SK-N-SH treated with all-trans-retinoic acid at 6 μM for 48 hours (cell line): ENCODE measurements at regions not wholly inside any gene's neighbourhood (a gene's known extent, or its start where the extent isn't known, plus 50 kb on each side); places are given as distances from the start of the nearest gene placed in this dataset.

ENCODE experiments used
- ATAC-seq: fragments of 200-7000 bp; cut with Tn5 transposase; 3 replicates; pipeline ENCODE4 v1.9.1; 2020; ENCODE audit warnings: mild to moderate bottlenecking, moderate library complexity
- BACH2 ChIP-seq: fragments of 250-450 bp; sonication (Bioruptor Pico); IDR thresholded peaks from 2 replicates; pipeline ENCODE4 v1.9.0; 2021; ENCODE audit warnings: mild to moderate bottlenecking, borderline replicate concordance
- CSDC2 ChIP-seq: fragments of 250-450 bp; sonication (Bioruptor Pico); IDR thresholded peaks from 2 replicates; pipeline ENCODE4 v1.5.0; 2020; ENCODE audit warnings: mild to moderate bottlenecking, moderate library complexity
- ESRRG ChIP-seq: fragments of 250-450 bp; sonication (Bioruptor Pico); IDR thresholded peaks from 2 replicates; pipeline ENCODE4 v1.6.1; 2021; ENCODE audit warnings: mild to moderate bottlenecking
- GLIS3 ChIP-seq: fragments of 250-450 bp; sonication (Bioruptor Pico); IDR thresholded peaks from 2 replicates; pipeline ENCODE4 v1.5.0; 2020; ENCODE audit warnings: mild to moderate bottlenecking, moderate library complexity
- ISL1 ChIP-seq: fragments of 250-450 bp; sonication (Bioruptor Pico); IDR thresholded peaks from 2 replicates; pipeline ENCODE4 v2.1.2; 2022; ENCODE audit warnings: mild to moderate bottlenecking, moderate library complexity
- OSR1 ChIP-seq: fragments of 250-450 bp; sonication (Bioruptor Pico); IDR thresholded peaks from 2 replicates; pipeline ENCODE4 v1.8.0; 2022; ENCODE audit warnings: moderate library complexity, mild to moderate bottlenecking, inconsistent platforms
- PPARA ChIP-seq: fragments of 250-450 bp; sonication (Bioruptor Pico); IDR thresholded peaks from 2 replicates; pipeline ENCODE4 v1.5.0; 2020; ENCODE audit warnings: mild to moderate bottlenecking, borderline replicate concordance
- RARB ChIP-seq: fragments of 250-450 bp; sonication (Bioruptor Pico); IDR thresholded peaks from 2 replicates; pipeline ENCODE4 v1.8.0; 2021; ENCODE audit warnings: mild to moderate bottlenecking, moderate library complexity
- SNAI2 ChIP-seq: fragments of 250-450 bp; sonication (Bioruptor Pico); IDR thresholded peaks from 2 replicates; pipeline ENCODE4 v1.5.0; 2020; ENCODE audit warnings: mild to moderate bottlenecking, moderate library complexity
- TCF4 ChIP-seq: fragments of 250-450 bp; sonication (Bioruptor Pico); IDR thresholded peaks from 2 replicates; pipeline ENCODE4 v1.8.0; 2021; ENCODE audit warnings: mild to moderate bottlenecking, moderate library complexity, borderline replicate concordance
- TOX ChIP-seq: fragments of 250-450 bp; sonication (Bioruptor Pico); IDR thresholded peaks from 2 replicates; pipeline ENCODE4 v1.8.0; 2021; ENCODE audit warnings: mild to moderate bottlenecking, moderate library complexity, borderline replicate concordance
- ZC3H10 ChIP-seq: fragments of 250-450 bp; sonication (Bioruptor Pico); IDR thresholded peaks from 2 replicates; pipeline ENCODE4 v1.5.1; 2021; ENCODE audit warnings: mild to moderate bottlenecking, moderate library complexity
- ZFP3 ChIP-seq: fragments of 250-450 bp; sonication (Bioruptor Pico); IDR thresholded peaks from 2 replicates; pipeline ENCODE4 v1.5.0; 2020; ENCODE audit warnings: mild to moderate bottlenecking, moderate library complexity
- ZFP30 ChIP-seq: fragments of 450-650 bp; formaldehyde crosslinking; IDR thresholded peaks from 2 replicates; pipeline ENCODE4 v1.5.0; 2022; ENCODE audit warnings: mild to moderate bottlenecking, moderate library complexity
- ZNF565 ChIP-seq: fragments of 450-650 bp; formaldehyde crosslinking; conservative IDR thresholded peaks from 2 replicates; pipeline ENCODE4 v1.5.0; 2020; ENCODE audit warnings: low read depth, mild to moderate bottlenecking, moderate library complexity
- ZNF70 ChIP-seq: fragments of 450-650 bp; formaldehyde crosslinking; IDR thresholded peaks from 2 replicates; pipeline ENCODE4 v1.5.0; 2020; ENCODE audit warnings: mild to moderate bottlenecking, moderate library complexity
- ZNF8 ChIP-seq: fragments of 450-650 bp; formaldehyde crosslinking; IDR thresholded peaks from 2 replicates; pipeline ENCODE4 v1.5.0; 2020; ENCODE audit warnings: mild to moderate bottlenecking, moderate library complexity
- TF ChIP-seq, protein P1 (sequence below): fragments of 250-450 bp; sonication (Bioruptor Pico); IDR thresholded peaks from 2 replicates; pipeline ENCODE4 v1.5.1; 2020; ENCODE audit warnings: low read depth, mild to moderate bottlenecking, moderate library complexity
- TF ChIP-seq, protein P2 (sequence below): fragments of 250-450 bp; sonication (Bioruptor Pico); IDR thresholded peaks from 2 replicates; pipeline ENCODE4 v1.5.1; 2021; ENCODE audit warnings: mild to moderate bottlenecking, moderate library complexity
- TF ChIP-seq, protein P3 (sequence below): fragments of 250-450 bp; sonication (Bioruptor Pico); IDR thresholded peaks from 2 replicates; pipeline ENCODE4 v1.5.0; 2020; ENCODE audit warnings: mild to moderate bottlenecking, moderate library complexity
- TF ChIP-seq, protein P4 (sequence below): fragments of 250-450 bp; sonication (Bioruptor Pico); IDR thresholded peaks from 2 replicates; pipeline ENCODE4 v1.8.0; 2021; ENCODE audit warnings: low read depth, mild to moderate bottlenecking, moderate library complexity, borderline replicate concordance

DNA sequence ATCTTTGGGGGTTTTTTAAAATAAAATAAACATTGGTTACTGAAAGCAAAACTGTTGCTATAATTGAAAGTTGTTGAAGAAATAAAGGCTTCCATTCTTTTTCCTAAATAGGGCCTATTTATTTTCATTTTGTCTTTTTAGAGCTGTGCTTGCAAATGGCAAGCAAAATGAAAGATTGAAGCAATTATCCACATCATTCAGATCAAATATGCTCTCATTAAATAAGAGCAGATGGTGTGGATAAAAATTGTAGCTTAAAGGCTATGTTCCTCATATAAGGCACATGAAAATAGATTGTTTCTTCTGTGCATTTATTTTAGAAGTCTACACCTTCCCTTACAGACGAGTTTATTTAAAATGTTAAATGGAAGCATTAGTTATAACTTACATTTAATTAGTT is 1317.7 kb downstream of the MRPL39 start:
- TF ChIP-seq ZNF70 (no peak), CSDC2 (CRISPR knock-in tag) (no peak), ISL1 (no peak), SNAI2 (CRISPR knock-in tag) (no peak), ZNF565 (CRISPR knock-in tag) (no peak), ZNF8 (CRISPR knock-in tag) (no peak)
- TF ChIP-seq, protein P1, sequence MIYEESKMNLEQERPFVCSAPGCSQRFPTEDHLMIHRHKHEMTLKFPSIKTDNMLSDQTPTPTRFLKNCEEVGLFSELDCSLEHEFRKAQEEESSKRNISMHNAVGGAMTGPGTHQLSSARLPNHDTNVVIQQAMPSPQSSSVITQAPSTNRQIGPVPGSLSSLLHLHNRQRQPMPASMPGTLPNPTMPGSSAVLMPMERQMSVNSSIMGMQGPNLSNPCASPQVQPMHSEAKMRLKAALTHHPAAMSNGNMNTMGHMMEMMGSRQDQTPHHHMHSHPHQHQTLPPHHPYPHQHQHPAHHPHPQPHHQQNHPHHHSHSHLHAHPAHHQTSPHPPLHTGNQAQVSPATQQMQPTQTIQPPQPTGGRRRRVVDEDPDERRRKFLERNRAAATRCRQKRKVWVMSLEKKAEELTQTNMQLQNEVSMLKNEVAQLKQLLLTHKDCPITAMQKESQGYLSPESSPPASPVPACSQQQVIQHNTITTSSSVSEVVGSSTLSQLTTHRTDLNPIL (CRISPR knock-in tag): no peak
- TF ChIP-seq, protein P2, sequence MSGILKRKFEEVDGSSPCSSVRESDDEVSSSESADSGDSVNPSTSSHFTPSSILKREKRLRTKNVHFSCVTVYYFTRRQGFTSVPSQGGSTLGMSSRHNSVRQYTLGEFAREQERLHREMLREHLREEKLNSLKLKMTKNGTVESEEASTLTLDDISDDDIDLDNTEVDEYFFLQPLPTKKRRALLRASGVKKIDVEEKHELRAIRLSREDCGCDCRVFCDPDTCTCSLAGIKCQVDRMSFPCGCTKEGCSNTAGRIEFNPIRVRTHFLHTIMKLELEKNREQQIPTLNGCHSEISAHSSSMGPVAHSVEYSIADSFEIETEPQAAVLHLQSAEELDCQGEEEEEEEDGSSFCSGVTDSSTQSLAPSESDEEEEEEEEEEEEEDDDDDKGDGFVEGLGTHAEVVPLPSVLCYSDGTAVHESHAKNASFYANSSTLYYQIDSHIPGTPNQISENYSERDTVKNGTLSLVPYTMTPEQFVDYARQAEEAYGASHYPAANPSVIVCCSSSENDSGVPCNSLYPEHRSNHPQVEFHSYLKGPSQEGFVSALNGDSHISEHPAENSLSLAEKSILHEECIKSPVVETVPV (CRISPR knock-in tag): no peak
- no peak for ATAC-seq

DNA sequence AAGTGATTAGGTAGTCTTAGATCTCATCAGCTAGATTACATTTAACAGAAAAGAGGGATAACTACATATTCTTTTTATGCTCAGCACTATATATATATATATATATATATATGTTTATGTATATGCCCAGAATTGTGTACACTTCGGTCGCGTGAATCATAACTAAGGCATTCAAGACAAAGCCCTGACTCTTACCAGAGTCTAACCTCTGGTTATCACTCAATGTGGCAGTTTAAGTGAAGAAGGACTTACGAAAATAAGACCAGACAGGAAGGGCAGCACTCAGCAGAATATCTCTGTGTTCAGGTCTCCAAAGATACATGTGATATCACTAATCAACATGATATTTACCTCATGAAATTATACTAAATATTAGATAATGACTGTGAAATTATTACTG is 1326.7 kb downstream of the MRPL39 start:
- no peak for ATAC-seq
- TF ChIP-seq CSDC2 (CRISPR knock-in tag) (no peak), PPARA (no peak), ZFP30 (CRISPR knock-in tag) (no peak), RARB (no peak), ZC3H10 (no peak), ESRRG (CRISPR knock-in tag) (no peak), OSR1 (CRISPR knock-in tag) (no peak)
- TF ChIP-seq, protein P3, sequence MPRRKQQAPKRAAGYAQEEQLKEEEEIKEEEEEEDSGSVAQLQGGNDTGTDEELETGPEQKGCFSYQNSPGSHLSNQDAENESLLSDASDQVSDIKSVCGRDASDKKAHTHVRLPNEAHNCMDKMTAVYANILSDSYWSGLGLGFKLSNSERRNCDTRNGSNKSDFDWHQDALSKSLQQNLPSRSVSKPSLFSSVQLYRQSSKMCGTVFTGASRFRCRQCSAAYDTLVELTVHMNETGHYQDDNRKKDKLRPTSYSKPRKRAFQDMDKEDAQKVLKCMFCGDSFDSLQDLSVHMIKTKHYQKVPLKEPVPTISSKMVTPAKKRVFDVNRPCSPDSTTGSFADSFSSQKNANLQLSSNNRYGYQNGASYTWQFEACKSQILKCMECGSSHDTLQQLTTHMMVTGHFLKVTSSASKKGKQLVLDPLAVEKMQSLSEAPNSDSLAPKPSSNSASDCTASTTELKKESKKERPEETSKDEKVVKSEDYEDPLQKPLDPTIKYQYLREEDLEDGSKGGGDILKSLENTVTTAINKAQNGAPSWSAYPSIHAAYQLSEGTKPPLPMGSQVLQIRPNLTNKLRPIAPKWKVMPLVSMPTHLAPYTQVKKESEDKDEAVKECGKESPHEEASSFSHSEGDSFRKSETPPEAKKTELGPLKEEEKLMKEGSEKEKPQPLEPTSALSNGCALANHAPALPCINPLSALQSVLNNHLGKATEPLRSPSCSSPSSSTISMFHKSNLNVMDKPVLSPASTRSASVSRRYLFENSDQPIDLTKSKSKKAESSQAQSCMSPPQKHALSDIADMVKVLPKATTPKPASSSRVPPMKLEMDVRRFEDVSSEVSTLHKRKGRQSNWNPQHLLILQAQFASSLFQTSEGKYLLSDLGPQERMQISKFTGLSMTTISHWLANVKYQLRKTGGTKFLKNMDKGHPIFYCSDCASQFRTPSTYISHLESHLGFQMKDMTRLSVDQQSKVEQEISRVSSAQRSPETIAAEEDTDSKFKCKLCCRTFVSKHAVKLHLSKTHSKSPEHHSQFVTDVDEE (CRISPR knock-in tag): no peak
- TF ChIP-seq, protein P1 (CRISPR knock-in tag): no peak
- TF ChIP-seq, all 23 proteins: peak for 0

DNA sequence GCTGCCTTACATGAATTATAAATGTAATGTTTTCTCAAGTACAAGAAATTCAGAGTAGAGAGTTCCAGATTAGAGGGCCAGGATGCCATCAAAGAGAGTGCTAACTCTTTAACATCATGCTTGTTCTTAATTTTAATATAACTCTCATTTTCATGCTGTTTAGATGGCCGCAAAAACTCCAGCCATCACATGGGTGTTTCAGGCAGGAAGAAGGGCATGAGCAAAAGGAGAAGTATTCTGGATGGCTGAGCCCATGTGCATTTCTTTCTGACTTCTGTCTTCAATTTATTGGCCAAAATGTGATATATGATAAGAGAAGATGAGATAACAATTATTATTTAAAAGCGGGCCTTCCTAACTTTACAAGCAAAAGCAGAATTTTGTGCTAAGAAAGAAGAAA is 1328.6 kb downstream of the MRPL39 start:
- ATAC-seq: no peak
- TF ChIP-seq ESRRG (CRISPR knock-in tag) (no peak), ZFP3 (CRISPR knock-in tag) (no peak), BACH2 (CRISPR knock-in tag) (no peak), ZNF70 (no peak), ZFP30 (CRISPR knock-in tag) (no peak), TCF4 (no peak), GLIS3 (CRISPR knock-in tag) (no peak), TOX (CRISPR knock-in tag) (no peak), PPARA (no peak), CSDC2 (CRISPR knock-in tag) (no peak), OSR1 (CRISPR knock-in tag) (no peak), ISL1 (no peak)
- TF ChIP-seq, protein P1 (CRISPR knock-in tag): no peak
- TF ChIP-seq, protein P4, sequence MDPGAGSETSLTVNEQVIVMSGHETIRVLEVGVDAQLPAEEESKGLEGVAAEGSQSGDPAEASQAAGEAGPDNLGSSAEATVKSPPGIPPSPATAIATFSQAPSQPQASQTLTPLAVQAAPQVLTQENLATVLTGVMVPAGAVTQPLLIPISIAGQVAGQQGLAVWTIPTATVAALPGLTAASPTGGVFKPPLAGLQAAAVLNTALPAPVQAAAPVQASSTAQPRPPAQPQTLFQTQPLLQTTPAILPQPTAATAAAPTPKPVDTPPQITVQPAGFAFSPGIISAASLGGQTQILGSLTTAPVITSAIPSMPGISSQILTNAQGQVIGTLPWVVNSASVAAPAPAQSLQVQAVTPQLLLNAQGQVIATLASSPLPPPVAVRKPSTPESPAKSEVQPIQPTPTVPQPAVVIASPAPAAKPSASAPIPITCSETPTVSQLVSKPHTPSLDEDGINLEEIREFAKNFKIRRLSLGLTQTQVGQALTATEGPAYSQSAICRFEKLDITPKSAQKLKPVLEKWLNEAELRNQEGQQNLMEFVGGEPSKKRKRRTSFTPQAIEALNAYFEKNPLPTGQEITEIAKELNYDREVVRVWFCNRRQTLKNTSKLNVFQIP (CRISPR knock-in tag): no peak
